Endothelial cell of umbilical vein (primary cell): ENCODE measurements at regions not wholly inside any gene's neighbourhood (a gene's known extent, or its start where the extent isn't known, plus 50 kb on each side); places are given as distances from the start of the nearest gene placed in this dataset.

Source experiments
- EZH2 ChIP-seq: IDR thresholded peaks from 2 replicates; pipeline ENCODE4 v1.6.1; 2012; ENCODE audit warnings: borderline replicate concordance, low read depth, mild to moderate bottlenecking, moderate library complexity, low read length, inconsistent platforms; ENCODE audit not compliant: severe bottlenecking
- FOS ChIP-seq: IDR thresholded peaks from 2 replicates; pipeline ENCODE4 v1.6.1; 2011; ENCODE audit warnings: mild to moderate bottlenecking, low read length, moderate library complexity, borderline replicate concordance; ENCODE audit not compliant: insufficient read depth
- MYC ChIP-seq: IDR thresholded peaks from one replicate; pipeline ENCODE4 v1.6.1; 2011; ENCODE audit warnings: mild to moderate bottlenecking, low read depth, low read length
- POLR2A ChIP-seq: IDR thresholded peaks from 2 replicates; pipeline ENCODE4 v1.6.1; 2012; ENCODE audit warnings: low read depth, mild to moderate bottlenecking, control low read depth, low read length
- POLR2AphosphoS5 ChIP-seq: IDR thresholded peaks from 2 replicates; pipeline ENCODE4 v1.6.1; 2012; ENCODE audit warnings: low read depth, mild to moderate bottlenecking, control low read depth, low read length, moderate library complexity; ENCODE audit not compliant: insufficient read depth
- TF ChIP-seq, protein P1 (sequence below), 2 donors: IDR thresholded peaks; 1 replicate in 1 of 2; 2 replicates in 1 of 2; pipeline ENCODE4 v1.5.1; 2011; ENCODE audit warnings: low read length in 2 of 2, mild to moderate bottlenecking in 2 of 2, moderate library complexity in 2 of 2, control low read depth in 1 of 2, inconsistent platforms in 1 of 2, low read depth in 1 of 2; ENCODE audit not compliant: insufficient read depth in 1 of 2; ENCODE audit errors: extremely low read depth in 1 of 2

DNA sequence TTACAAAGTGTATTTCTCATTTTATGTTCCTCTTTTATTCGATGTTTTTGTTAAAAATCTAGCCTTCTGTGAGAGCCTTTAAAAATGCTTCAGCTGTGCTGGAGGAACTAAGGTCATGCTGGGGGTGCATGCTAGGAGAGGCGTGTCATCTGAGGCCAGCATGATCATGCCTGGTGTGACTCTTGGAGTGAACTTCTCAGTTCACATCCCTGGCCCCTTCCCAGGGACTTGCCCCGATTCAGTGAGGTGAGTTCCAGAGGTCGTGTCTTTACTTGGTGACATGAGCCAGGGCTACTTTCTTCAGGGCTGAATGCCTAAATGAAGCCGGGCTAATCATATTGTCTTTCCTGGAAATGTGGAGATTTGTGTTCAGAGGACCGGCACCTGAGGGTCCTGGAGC, 264.9 kb downstream of the MREG start:
- TF ChIP-seq, protein P1, sequence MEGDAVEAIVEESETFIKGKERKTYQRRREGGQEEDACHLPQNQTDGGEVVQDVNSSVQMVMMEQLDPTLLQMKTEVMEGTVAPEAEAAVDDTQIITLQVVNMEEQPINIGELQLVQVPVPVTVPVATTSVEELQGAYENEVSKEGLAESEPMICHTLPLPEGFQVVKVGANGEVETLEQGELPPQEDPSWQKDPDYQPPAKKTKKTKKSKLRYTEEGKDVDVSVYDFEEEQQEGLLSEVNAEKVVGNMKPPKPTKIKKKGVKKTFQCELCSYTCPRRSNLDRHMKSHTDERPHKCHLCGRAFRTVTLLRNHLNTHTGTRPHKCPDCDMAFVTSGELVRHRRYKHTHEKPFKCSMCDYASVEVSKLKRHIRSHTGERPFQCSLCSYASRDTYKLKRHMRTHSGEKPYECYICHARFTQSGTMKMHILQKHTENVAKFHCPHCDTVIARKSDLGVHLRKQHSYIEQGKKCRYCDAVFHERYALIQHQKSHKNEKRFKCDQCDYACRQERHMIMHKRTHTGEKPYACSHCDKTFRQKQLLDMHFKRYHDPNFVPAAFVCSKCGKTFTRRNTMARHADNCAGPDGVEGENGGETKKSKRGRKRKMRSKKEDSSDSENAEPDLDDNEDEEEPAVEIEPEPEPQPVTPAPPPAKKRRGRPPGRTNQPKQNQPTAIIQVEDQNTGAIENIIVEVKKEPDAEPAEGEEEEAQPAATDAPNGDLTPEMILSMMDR (IDR thresholded peaks at IDR 0.05; ENCODE audit: extremely low read depth in 1 of 2, insufficient read depth in 1 of 2, low read depth in 1 of 2, low read length in 2 of 2): no peak
- TF ChIP-seq EZH2: no peak
- TF ChIP-seq POLR2A: no peak
- no peak for TF ChIP-seq MYC
- TF ChIP-seq POLR2AphosphoS5: no peak
- no peak for TF ChIP-seq FOS
